HG03558 (cell line): ENCODE measurements at regions not wholly inside any gene's neighbourhood (a gene's known extent, or its start where the extent isn't known, plus 50 kb on each side); places are given as distances from the start of the nearest gene placed in this dataset.

Experiments
- ATAC-seq: cut with Tn5 transposase; IDR thresholded peaks from one replicate; pipeline ENCODE4 v1.9.1; 2021; ENCODE audit warnings: moderate number of reproducible peaks; ENCODE audit not compliant: unreplicated experiment; ENCODE audit errors: extremely low read depth

DNA sequence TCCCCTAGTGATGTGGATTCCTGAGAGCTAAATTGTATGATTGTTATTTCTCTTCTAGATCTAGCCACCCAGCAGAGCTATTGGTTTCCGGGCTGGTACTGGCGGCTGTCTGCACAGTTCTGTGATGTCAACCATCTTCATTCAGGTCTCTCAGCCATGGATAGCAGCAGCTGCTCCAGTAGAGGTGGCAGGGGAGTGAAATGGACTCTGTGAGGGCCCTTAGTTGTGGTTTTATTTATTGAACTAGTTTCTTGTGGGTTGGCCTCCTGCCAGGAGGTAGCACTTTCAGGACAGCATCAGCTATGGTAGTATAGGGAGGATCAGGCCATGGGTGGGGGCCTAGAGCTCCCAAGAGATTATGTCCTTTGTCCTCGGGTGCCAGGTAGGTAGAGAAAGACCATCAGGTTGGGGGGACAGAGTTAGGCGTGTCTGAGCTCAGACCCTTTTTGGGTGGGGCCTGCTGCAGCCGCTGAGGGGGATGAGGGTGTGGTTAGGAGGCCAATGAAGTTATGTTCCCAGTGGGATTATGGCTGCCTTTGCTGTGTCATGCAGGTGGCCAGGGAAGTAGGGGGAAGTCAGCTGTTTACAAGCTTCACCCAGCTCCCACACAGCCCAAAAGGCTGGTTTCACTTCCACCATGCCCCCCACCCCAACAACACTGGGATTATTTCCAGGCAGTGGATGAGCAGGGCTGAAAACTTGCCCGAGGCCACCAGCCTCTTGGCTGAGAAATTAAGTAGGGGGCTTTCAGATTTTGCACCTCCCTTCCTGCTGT, 55.1 kb upstream of the RGS4 start:
- no peak for ATAC-seq

- ATAC-seq, result no peak
These were observed 62.9 kb upstream of the RGS4 start for GRCh38 chr1:163006051-163006834.

DNA sequence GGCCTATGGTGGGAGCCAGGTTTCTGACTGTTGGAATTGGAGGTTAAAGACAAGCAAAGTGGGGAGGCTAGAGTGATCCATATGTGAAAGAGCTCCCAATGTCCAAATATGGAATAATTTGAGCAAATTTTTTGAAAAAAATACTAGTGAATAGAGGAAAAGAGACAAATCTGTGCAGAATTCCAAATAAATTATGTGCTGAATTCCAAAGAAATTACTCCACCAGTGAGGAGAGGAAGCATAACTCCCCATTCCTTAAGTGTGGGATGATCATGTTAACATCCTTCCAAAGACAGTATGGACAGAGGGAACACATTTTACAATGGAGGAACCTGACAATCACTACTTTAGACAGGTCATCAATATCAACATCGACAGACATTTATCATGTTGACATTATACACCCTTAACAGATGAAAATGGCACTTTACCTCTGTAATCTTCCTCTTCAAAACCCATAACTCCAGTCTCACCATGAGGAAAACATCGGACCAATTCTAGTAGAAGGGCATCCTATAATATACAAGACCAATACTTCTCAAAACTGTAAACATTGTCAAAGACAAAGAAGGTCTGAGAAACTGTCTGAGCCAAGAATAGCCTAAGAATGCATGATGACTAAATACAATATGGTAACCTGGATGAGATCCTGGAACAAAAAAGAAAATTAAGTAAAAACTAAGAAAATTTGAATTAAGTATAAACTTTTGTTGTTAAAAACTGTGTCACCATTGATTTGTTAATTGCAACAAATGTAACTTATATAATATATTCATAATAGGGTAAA, 71.5 kb upstream of the RGS4 start:
- no peak for ATAC-seq

DNA sequence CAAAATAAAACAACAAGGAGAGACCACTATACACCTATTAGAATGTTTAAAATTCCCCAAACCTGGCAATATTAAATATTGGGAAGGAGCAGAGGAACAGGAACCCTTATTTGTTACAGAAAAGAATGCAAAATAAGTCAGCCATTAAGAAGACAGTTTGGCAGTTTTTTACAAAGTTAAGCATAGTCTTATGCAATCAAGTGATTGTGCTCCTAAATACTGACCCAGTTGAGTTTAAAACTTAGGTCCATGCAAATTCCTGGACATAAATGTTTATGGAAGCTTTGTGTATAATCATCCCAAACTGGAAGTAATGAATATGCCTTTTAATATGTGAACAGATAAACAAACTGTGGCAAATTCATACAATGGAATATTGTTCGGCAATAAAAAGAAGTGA, 72.9 kb upstream of the RGS4 start:
- no peak for ATAC-seq

DNA sequence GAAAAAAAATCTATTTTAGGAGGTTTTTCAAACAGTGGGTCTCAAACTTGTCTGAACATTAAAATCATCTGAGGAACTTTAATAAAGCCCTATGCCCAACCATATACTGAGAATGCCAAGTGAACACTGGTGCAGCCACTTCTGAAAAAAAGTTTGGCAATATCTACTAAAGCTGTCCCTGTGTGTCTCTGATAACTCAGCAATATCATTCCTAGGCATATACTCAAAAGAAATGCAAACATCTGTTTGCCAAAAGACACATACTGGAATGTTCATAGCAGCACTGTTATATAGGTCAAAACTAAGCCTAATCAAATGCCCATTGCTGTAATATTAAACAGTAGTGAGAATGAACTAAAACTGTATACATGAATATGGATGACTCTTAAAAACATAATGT, 74.2 kb upstream of the RGS4 start:
- ATAC-seq, result no peak

DNA sequence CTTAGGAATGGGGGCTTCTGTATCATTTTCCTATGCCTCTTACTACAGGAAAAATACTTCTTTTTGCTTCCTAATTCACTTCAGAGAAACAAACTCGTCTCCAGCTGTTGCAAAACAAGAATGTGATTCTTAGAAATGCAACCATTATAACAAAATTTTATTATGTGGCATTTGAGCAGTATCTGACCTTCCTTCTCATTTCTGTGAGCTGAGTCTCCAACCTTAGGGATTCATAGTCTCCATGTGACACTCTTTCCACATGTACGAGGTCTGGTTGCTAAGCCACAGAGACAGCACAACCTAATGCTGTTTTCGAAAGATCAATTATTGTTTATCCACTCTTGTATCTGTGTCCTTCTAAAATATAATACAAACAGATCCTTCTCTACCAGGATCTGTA, 75.3 kb upstream of the RGS4 start:
- no peak for ATAC-seq

GRCh38 chr1:162992945-162993344, 76.2 kb upstream of the RGS4 start:
- ATAC-seq, result no peak

DNA sequence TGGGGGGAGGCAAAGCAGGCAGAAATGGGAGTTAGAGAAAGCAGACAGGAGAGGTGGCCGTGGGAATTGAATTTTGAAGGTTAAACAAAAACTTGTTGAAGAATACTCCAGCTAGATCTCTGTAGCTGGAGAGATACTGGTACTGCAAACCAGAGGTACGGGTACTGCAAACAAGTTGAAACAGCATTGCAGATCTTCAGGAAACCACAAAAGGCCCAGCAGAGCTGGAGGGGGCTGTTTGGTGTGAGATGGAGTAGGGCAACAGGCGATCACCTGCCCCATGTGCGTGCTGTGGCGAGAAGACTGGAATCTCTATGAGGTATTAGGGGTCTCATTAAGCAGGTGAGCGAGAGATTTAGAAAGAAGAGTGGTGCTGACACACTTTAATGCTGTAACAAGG, 77.7 kb upstream of the RGS4 start:
- ATAC-seq, result no peak

- ATAC-seq, result no peak
These were observed 78.5 kb upstream of the RGS4 start for GRCh38 chr1:162990665-162991064.

DNA sequence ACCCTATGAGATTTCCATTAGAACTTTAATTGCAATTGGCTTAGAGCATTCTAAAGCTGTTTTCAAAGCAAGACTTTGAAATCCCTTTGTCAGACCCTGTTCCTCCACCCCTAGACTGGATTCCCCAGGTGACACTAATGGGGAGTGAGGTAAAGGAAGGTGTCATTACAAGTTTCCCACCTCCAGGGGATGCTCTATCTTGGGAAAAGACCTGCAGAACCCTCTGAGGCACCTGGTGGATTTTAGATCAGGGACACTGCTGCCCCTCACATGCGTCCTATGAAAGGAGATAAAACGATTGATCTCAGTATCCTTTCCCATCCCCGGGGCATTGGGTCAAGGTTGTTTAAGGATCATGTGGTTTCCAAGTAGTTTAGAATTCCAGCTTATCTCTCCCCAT, 80.3 kb upstream of the RGS4 start:
- no peak for ATAC-seq

GRCh38 chr1:162987866-162988265, 81.3 kb upstream of the RGS4 start:
- no peak for ATAC-seq

- no peak for ATAC-seq
These were observed 83.2 kb upstream of the RGS4 start for GRCh38 chr1:162985816-162986435.

DNA sequence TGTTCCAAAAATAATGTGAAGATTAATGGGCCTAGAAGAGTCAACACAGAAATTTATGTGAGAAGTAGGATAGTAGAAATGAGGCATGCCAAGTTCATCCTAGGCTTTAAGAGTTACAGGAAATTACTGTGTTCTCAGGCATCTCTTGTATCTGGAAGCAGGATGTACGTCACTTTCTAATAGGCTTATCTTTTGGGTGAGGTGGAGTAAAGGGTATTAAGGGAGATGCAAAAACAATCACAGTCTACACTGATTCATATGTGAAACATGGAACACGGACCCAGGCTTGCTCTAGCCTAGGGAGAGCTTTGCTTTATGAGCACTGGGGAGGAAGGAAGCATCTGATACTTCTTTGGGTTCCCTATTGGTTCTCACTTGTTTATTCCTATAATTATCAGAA, 84.5 kb upstream of the RGS4 start:
- no peak for ATAC-seq

GRCh38 chr1:162983671-162984425, 85.3 kb upstream of the RGS4 start:
- ATAC-seq, result no peak

- ATAC-seq, result no peak
These were observed 86.8 kb upstream of the RGS4 start for GRCh38 chr1:162982364-162982763.

GRCh38 chr1:162977944-162978568, 91.1 kb upstream of the RGS4 start:
- no peak for ATAC-seq

GRCh38 chr1:162976628-162977027, 92.5 kb upstream of the RGS4 start:
- ATAC-seq, result no peak

DNA sequence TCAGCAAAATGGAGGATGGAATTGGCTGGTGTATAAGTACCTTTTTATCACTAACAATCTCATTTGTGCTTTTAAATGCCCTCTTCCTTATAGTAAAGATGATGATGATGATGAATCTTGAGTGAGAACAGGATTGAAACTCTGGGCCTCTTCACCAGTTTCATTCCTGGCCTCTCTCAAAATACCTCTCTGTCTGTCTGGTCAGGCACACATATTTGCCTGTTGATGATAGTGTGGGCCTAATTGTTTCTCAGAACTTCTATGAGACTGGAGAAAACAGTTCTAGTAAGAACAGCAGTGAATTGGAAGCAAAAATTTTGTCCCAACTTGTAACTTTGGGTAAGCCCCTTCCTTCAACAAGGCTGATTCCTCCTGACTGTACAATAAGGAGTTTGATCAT, 94.4 kb upstream of the RGS4 start:
- no peak for ATAC-seq

GRCh38 chr1:162973381-162973795, 95.8 kb upstream of the RGS4 start:
- ATAC-seq, result no peak
